Loucy (cell line): ENCODE measurements at regions not wholly inside any gene's neighbourhood (a gene's known extent, or its start where the extent isn't known, plus 50 kb on each side); places are given as distances from the start of the nearest gene placed in this dataset.

Experiments
- H2AFZ ChIP-seq: fragments of 200-600 bp; sonication (generic); 2 replicates; pipeline ENCODE4 v1.6.0; 2016; ENCODE audit warnings: antibody characterized with exemption, mild to moderate bottlenecking, low read length, moderate library complexity
- H3F3A ChIP-seq: fragments of 200-600 bp; 2 replicates; pipeline ENCODE4 v1.6.0; 2016; ENCODE audit warnings: antibody characterized with exemption, low read depth, mild to moderate bottlenecking
- H3K27me3 ChIP-seq: fragments of 200-600 bp; sonication (generic); 2 replicates; pipeline ENCODE4 v1.6.1; 2014; ENCODE audit warnings: low read length, mild to moderate bottlenecking; ENCODE audit not compliant: insufficient read depth, poor library complexity, severe bottlenecking
- H3K36me3 ChIP-seq: fragments of 200-600 bp; sonication (generic); 2 replicates; pipeline ENCODE4 v1.6.1; 2016; ENCODE audit warnings: low read length; ENCODE audit not compliant: insufficient read depth
- H3K4me1 ChIP-seq: fragments of 200-600 bp; sonication (generic); 2 replicates; pipeline ENCODE4 v1.5.1; 2014; ENCODE audit warnings: low read length, mild to moderate bottlenecking; ENCODE audit not compliant: insufficient read depth, poor library complexity, severe bottlenecking
- H3K4me2 ChIP-seq: fragments of 200-600 bp; sonication (generic); 2 replicates; pipeline ENCODE4 v1.6.0; 2014; ENCODE audit warnings: antibody characterized with exemption, low read length, low read depth, mild to moderate bottlenecking; ENCODE audit not compliant: poor library complexity, severe bottlenecking
- H3K4me3 ChIP-seq: fragments of 200-600 bp; sonication (generic); 2 replicates; pipeline ENCODE4 v1.5.1; 2014; ENCODE audit warnings: low read length, mild to moderate bottlenecking, mixed read lengths; ENCODE audit not compliant: poor library complexity, severe bottlenecking
- H3K79me2 ChIP-seq: fragments of 200-600 bp; sonication (generic); 2 replicates; pipeline ENCODE4 v1.6.1; 2014; ENCODE audit warnings: low read length; ENCODE audit not compliant: insufficient read depth
- H3K9ac ChIP-seq: fragments of 200-600 bp; sonication (generic); 2 replicates; pipeline ENCODE4 v1.6.0; 2014; ENCODE audit warnings: mild to moderate bottlenecking, low read depth, low read length, moderate library complexity; ENCODE audit not compliant: poor library complexity, severe bottlenecking
- H3K9me2 ChIP-seq: fragments of 200-600 bp; sonication (generic); replicated peaks from 2 replicates; pipeline ENCODE4 v1.6.1; 2016; ENCODE audit warnings: low read depth, low read length, mixed read lengths
- H3K9me3 ChIP-seq: fragments of 200-600 bp; sonication (generic); 2 replicates; pipeline ENCODE4 v1.6.1; 2014; ENCODE audit warnings: mild to moderate bottlenecking, antibody characterized with exemption, low read length, low read depth; ENCODE audit not compliant: insufficient read depth
- H4K20me1 ChIP-seq: fragments of 200-600 bp; sonication (generic); 2 replicates; pipeline ENCODE4 v1.6.0; 2014; ENCODE audit warnings: antibody characterized with exemption, low read length, mild to moderate bottlenecking; ENCODE audit not compliant: insufficient read depth, poor library complexity, severe bottlenecking
- CTCF ChIP-seq: fragments of 200-600 bp; sonication (generic); conservative IDR thresholded peaks from 2 replicates; pipeline ENCODE4 v1.5.1; 2014; ENCODE audit warnings: mild to moderate bottlenecking, antibody characterized with exemption, low read length
- EZH2phosphoT487 ChIP-seq: fragments of 200-600 bp; IDR thresholded peaks from 2 replicates; pipeline ENCODE4 v1.6.1; 2018; ENCODE audit warnings: antibody characterized with exemption, mild to moderate bottlenecking, moderate library complexity, borderline replicate concordance

- H3K4me2 ChIP-seq: no peak overlapping the region
- no peaks in the 10 kb centered on the region for H3K36me3 ChIP-seq
- no peaks in the 10 kb centered on the region for H3K9me3 ChIP-seq
- no peak overlapping the region for H3K9ac ChIP-seq
- no peak for TF ChIP-seq CTCF
- TF ChIP-seq EZH2phosphoT487: no peak
- H3K79me2 ChIP-seq: no peaks in the 10 kb centered on the region
- H3K9me2 ChIP-seq: no peaks in the 10 kb centered on the region
- no peaks in the 10 kb centered on the region for H3F3A ChIP-seq
- H3K4me3 ChIP-seq: no peak overlapping the region
- H3K4me1 ChIP-seq: no peaks in the 10 kb centered on the region
- H4K20me1 ChIP-seq: no peaks in the 10 kb centered on the region
- H3K27me3 ChIP-seq: no peaks in the 10 kb centered on the region
- H2AFZ ChIP-seq: no peak overlapping the region
Observed at GRCh38 chr1:213750231-213751063, 237.3 kb upstream of the PROX1 start.

GRCh38 chr1:213751064-213751397 lies 236.7 kb upstream of the PROX1 start:
- TF ChIP-seq EZH2phosphoT487 (no peak), CTCF (no peak)
- H3K79me2 ChIP-seq: no peaks in the 10 kb centered on the region
- H2AFZ ChIP-seq: no peak overlapping the region
- H3K4me1 ChIP-seq: no peaks in the 10 kb centered on the region
- H3K9ac ChIP-seq: no peak overlapping the region
- no peaks in the 10 kb centered on the region for H3F3A ChIP-seq
- no peaks in the 10 kb centered on the region for H3K9me2 ChIP-seq
- H4K20me1 ChIP-seq: no peaks in the 10 kb centered on the region
- H3K4me2 ChIP-seq: no peak overlapping the region
- H3K9me3 ChIP-seq: no peaks in the 10 kb centered on the region
- no peaks in the 10 kb centered on the region for H3K27me3 ChIP-seq
- no peak overlapping the region for H3K4me3 ChIP-seq
- no peaks in the 10 kb centered on the region for H3K36me3 ChIP-seq

- Histone ChIP-seq H3K9me3 (no peaks in the 10 kb centered on the region), H3K27me3 (no peaks in the 10 kb centered on the region), H3K9me2 (no peaks in the 10 kb centered on the region), H3K4me2 (no peak overlapping the region), H3K4me1 (no peaks in the 10 kb centered on the region), H3K4me3 (no peak overlapping the region), H3F3A (no peaks in the 10 kb centered on the region), H3K36me3 (no peaks in the 10 kb centered on the region), H3K9ac (no peak overlapping the region), H4K20me1 (no peaks in the 10 kb centered on the region), H3K79me2 (no peaks in the 10 kb centered on the region), H2AFZ (no peak overlapping the region)
- TF ChIP-seq EZH2phosphoT487 (no peak), CTCF (no peak)
Observed at GRCh38 chr1:213759359-213760181, 228.2 kb upstream of the PROX1 start.
